SH-SY5Y (cell line): ENCODE measurements at regions not wholly inside any gene's neighbourhood (a gene's known extent, or its start where the extent isn't known, plus 50 kb on each side); places are given as distances from the start of the nearest gene placed in this dataset.

Source experiments
- GATA2 ChIP-seq: IDR thresholded peaks from 2 replicates; pipeline ENCODE4 v1.6.1; 2011; ENCODE audit warnings: mild to moderate bottlenecking, low read depth, low read length
- GATA3 ChIP-seq: IDR thresholded peaks from 2 replicates; pipeline ENCODE4 v1.6.1; 2011; ENCODE audit warnings: low read depth, mild to moderate bottlenecking, low read length, moderate library complexity

GRCh38 chr14:87097015-87097414, 896.0 kb downstream of the GALC start:
- TF ChIP-seq GATA3 (no peak), GATA2 (no peak)
